ENCODE measurements at regions not wholly inside any gene's neighbourhood (a gene's known extent, or its start where the extent isn't known, plus 50 kb on each side); places are given as distances from the start of the nearest gene placed in this dataset.
"Not testable (repeated sequence)": the region's sequence is repeated elsewhere in the genome, so short reads cannot be mapped to it uniquely, and the experiment has no call there.

DNA sequence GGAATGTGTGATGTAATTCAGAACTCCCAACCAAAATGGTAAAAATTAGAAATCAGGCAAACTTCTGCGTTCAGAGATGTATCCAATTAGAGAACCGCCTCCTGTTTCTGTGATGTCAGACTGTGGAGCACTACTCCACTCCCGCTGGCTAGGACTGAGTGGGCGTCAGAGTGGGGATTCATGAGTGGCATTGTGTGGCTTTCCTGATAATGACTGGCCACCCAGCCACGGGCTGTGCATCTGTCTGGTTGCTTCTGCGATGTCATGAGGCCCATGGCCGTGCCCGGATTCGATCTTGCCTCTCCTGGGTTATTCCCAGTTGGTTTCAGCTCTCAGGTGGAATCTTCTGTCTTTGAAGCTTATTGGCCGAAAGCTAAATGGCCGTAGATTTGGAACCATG is 87.1 kb upstream of the KCNA1 start:
- DNase-seq = no peak

DNA sequence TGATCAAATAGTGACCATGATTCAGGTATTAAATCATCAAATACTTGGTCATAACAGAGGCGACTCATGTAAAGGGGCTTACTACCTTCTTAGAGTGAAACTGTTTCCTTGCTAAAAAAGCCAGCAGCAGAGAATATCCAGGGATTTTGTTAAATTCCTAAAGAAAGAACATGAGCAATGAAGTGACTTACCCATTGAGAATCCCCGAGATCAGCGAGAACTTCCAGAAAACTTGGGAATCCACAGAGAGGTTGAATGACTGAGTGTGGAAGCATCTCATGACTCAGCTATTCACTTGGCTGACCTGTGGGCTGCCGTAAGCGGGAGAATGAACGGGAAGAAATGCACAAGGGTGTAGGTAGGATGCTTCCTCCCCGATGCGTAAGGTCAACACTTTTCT is 85.3 kb upstream of the KCNA1 start:
- no peak for DNase-seq

DNA sequence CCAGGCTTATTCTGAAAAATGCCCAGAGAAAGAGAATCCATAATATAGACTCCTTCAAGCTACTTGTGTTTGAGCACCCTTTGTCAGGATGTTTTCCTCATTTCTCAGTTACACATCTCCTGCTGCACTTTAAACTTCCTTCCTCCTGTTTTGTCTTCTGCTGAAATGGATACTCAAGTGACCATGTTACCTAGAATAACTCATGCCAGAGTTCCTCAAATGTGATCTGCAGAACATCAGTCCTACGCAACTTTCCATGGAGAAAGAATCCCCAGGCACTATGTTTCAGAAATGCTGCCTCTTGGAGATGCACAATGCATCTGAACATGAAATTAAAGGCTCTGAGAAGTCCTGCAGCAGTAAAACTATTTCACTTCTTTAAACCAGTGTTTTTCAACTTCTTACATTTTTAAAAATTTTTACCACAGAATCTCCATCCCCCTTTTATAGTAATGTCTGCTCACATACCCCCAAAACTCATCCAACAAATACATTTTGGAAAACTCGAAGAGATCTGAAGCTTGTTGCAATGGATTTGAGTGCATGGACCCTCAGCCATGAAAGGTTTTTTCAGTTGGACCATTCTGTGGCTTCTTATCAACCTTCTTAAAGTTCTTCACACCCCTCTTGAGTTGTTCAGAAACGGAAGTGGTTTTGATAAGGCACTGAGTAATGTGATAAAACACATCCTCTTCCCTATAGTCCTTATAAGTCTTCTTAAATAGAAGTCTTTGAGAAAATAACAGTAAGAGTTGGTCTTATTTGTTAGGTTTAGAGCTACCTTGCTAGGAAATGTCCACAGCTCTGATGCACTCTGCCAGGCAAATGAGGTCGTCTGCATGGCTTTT is 84.5 kb upstream of the KCNA1 start:
- DNase-seq = no peak

DNA sequence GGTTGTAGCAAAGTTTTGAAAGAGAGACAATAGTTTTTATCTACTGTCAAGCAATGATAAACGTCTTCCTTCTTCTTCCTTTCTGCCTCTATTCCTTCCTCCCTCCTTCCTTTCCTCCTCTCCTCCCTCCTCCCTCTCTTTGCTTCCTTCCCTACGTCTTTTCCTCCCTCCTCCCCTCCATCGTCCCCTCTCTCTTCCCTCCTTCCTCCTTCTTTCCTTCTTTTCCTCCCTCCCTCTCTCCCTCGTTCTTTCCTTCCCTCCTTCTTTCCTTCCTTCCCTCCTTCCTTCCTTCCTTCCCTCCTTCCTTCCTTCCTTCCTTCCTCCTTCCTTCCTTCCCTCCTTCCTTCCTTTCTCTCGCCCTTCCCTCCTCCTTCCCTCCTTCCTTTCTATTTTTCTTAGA is 82.8 kb upstream of the KCNA1 start:
- DNase-seq = no peak

DNA sequence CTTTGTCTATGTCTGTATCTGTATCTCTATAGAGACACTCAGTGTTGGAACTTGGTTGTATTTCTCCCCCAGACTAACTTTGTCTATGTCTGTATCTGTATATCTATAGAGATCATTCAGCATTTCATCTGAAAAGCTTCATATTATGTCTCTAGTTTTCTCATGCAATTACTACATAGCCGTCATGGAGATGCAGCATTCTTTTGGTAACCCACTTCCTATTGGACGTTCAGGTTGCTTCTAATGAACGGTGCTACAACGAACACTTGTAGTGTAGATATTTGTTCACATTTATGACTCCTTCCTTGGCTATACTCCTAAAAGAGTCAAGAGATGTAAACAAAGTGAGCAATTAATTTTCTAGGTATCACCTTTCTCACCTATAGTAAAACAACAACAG is 81.5 kb upstream of the KCNA1 start:
- no peak for DNase-seq

DNA sequence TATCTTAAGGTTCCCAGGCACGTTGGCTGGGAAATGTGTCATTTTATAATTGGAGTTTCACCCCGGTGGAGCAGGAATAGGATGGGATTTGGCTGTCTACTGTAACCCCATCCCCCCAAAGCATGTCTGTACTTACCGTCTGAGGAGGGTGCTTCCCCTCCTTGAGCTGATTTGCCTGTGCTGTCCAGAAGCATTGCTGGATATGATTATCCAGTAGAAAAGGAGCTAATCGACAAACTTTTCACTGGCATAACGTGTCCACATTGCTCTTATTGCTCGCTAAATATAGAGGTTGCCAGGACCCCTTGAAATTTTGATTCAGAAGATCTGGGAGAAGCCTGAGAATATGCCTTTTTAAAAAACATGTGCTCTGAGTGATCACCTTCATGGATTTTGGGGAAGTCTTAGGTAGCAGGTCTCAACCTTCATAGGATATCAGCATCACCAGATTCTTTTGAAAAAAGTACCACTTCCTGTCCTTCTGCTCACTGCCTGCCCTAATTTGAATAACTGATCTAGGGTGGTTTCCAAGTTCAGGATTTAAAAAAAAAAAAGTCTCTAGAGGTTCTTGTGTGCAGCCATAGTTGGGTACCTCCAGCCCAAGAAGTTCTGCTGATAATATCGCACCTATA is 80.4 kb upstream of the KCNA1 start:
- no peak for DNase-seq

DNA sequence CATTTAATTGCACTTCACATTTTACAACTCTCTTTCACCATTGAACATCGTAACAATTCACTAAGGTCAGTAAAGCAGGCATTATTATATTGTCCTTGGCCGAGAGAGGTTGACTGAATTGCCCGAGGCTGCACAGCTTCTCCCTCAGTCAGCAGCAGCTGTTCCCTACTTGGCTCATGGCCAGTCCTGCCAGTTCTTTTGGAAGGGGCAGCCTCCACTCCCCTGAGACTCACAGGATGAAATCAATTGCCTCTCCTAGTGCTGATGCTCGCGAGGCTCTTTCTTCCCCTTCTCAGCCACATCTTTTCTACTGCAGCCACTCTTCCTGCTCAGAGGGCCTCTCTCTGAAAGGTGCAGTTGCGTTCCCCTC is 79.9 kb upstream of the KCNA1 start:
- no peak for DNase-seq

DNA sequence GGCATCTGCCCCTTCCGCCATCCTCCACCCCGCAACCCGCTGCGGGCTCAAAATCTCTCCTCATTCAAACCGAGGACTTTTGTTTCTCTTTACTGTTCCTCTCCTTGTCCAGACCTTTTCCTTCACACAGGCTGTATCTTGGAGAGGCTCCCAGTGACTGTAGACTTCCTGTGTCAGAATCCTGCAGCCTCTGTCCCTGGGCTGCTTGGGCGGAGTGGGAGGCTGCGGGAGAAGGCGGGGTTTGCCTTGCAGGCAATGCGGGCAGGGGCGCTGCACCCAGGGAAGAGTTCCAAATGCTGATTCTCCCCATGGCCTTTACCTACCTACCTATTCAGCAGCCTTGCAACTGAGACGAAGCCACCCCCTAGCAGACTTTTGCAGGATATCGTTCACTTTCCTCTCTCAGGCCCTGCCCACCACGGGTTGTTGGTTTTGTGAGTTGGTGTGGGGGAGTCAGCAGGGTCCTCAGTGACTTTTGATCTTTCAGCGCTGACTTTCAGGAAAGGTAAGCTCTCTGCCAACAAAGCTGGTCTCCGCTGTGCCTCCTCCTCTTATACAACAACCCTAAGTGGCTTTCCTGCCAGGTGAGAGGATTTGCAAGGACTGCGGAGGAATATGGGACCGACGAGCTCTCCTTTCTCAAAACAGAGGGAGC is 79.0 kb upstream of the KCNA1 start:
- DNase-seq = no peak

DNA sequence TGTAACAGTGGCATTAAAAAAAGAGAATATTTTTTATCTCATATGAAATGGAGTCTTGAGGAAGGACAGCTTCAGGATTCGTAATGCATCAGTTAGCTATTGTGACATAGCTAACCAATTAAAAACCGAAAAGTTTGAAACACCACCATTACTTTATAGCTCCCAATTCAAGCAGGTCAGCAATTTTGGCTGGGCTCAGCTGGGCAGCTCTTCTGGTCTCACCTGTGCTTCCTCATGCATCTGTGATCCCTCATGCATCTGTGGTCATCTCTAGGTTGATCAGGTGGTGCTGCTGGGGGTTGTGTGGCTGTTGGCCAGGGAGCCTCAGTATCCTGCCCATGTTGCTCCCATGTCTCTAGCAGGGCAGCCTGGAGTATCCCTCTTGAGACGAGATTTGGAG is 76.7 kb upstream of the KCNA1 start:
- no peak for DNase-seq

DNA sequence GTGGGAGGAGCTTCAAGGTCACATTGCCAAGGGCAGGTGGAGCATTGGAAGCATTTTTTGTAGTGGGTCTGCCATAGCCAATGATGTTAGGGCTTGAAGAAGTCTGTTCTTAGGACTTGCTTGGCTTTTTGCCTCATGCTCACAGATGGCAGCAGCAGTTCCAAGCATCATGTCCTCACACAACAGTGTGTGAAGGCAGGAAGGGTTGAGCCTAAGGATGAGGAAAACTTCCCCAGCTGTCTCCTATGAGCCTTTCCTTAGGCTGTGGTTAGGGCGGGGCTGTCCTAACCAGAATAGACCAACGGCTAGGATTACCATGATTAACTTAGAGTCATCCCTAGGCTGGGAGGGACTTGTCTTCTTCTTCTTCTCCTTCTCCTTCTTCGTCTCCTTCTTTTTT is 76.2 kb upstream of the KCNA1 start:
- DNase-seq = no peak

DNA sequence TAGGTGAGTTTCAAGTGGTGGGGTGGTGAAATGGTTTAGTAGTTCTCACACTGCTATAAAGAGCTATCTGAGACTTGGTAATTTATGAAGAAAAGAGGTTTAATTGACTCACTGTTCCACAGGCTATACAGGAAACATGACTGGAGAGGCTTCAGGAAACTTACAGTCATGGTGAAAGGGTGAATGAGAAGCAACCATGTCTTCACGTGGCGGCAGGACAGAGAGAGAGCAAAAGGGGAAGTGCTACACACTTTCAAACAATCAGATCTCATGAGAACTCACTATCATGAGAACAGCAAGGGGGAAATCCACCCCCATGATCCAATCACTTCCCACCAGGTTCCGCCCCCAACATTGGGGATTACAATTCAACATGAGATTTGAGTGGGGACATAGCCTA is 67.3 kb upstream of the KCNA1 start:
- not testable (repeated sequence) for DNase-seq

DNA sequence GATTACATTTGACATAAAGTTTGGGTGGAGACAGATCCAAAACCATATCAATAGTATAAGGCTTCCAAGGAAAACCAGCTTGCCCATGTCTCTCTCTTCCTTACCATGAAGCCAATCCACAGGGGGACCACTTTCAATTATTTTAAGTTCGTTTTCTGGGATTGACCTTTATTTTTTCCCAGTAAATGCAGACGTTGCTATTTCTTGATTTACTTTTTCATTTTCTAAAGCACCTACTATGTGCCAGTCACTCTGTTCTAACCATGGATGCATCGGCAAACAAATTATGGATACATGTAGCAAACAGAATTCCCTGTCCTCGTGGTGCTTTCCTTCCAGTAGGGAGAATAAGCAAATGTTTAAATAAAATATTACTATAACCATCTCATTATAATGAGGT is 65.8 kb upstream of the KCNA1 start:
- no peak for DNase-seq

DNA sequence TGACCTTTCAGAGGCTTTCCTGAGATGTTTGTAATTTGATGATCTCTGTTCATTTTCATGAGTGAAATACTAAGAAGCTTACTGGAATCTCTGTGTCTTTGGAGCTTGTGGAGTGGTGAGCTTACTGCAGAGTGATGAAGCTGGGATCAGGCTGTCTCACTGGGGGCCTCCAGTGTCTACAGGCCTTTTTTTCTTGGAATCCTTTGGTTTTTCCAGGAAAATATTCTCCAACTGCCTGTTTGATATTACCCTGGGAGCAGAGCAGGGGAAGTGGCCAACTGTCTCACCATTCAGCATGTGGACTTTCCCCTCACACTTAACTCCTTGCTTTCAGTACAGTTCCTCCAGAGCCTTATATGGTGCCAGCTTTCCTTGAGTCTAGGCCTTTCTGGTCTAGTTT is 62.0 kb upstream of the KCNA1 start:
- no peak for DNase-seq

DNA sequence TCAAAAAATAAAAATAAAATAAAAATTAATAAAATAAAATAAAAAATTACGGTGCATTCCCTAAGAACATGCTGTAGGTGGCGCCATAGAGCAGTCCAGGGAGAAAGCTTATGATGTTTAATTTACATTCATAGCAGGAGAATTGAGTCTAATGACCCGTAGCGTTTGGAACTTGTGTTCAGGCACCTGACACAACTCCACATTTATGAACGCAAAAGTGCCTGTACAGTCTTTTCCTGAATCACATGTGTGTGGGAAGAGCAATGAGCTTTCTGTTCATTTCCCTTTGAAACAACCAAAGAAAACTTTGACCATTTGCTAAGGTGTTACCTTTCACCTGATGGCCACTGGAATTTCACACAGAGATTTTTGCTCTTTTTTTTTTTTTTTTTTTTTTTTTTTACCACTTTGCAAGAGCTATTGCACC is 60.6 kb upstream of the KCNA1 start:
- DNase-seq = no peak

DNA sequence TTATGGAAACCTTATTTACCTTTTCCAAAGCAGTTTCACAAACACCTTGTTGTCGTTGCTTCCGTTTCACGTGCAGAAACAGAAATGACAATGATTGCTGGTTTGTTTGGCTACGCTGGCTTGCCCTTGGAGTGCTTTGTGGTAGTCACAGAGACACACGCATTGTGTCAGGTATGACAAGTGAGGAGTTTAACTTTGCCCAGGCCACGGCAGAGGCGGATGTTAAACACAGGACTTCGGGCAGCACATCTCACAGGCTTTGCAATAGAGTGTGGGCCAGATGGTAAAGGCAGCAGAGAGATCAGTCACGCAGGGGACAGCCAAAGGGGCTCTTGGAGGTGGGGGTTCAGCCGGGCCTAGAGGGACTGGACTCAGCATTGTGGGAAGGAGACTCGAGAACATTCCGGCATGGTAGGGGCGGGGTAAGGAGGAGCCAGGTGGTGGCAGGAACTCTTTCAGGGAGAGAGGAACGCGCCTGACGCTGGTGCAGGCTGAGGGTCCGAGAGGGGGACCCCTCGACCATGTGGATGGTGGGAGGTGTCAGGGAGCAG is 59.8 kb upstream of the KCNA1 start:
- DNase-seq = no peak

DNA sequence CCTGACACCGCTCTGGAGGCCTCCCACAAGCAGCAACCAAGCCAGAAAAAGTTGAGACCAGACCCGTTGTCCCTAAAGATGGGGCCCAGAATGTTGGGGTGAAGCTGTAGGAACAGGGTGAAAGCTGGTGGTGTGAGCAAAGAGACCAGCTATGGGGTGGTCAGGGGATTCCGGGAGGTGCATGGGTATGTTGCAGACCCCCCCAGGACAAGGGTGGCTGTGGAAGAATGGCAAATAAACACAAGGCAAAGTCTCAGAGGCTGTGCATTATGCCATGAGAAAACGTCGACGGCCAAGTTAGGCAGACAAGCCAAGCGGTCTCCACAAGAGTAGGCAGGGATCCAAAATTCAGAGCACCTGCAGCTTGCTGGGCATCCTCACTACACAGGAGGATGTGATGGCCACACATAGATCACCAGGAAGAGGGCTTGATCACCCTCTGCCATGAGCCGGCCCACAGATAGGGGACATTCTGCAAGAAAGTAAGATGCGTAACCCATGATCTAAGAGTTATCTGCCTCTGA is 58.8 kb upstream of the KCNA1 start:
- no peak for DNase-seq

DNA sequence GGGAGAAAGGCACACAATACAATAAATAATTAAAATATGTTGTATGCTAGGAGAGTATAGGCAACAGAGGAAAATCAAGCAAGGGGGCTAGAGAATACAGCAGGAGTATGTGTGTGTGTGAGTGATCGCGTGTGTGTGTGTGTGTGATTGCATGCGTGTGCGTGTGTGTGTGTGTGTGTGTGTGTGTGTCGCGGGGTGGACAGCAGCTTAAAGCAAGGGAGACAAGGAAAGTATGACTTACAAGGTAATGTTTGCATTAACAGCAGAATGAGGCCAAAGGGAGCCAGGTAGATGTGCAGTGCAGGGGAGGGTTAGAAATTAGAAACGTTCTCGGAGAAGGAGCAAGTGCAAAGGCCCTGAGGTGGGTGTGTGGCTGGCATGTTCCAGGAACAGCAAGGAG is 57.4 kb upstream of the KCNA1 start:
- no peak for DNase-seq

DNA sequence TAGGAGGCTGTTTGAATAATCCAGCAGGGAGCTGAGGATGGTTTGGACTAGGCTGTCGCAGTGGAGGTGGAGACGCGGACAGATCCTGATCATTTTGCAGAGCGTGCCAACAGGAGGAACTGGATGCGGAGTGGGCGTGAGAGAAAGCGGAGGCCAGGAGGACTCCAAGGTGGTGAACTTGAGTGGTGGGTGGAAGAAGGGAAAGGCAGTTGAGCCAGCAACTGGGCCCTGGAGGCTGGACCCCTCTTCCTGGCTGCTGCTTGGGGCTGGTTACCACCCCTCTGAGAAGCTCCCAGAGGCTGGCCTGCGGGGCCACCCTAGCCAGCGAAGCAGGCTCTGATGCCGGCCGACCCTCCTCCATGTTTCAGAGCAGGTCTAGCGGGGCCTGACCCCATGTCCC is 56.8 kb upstream of the KCNA1 start:
- DNase-seq = no peak

DNA sequence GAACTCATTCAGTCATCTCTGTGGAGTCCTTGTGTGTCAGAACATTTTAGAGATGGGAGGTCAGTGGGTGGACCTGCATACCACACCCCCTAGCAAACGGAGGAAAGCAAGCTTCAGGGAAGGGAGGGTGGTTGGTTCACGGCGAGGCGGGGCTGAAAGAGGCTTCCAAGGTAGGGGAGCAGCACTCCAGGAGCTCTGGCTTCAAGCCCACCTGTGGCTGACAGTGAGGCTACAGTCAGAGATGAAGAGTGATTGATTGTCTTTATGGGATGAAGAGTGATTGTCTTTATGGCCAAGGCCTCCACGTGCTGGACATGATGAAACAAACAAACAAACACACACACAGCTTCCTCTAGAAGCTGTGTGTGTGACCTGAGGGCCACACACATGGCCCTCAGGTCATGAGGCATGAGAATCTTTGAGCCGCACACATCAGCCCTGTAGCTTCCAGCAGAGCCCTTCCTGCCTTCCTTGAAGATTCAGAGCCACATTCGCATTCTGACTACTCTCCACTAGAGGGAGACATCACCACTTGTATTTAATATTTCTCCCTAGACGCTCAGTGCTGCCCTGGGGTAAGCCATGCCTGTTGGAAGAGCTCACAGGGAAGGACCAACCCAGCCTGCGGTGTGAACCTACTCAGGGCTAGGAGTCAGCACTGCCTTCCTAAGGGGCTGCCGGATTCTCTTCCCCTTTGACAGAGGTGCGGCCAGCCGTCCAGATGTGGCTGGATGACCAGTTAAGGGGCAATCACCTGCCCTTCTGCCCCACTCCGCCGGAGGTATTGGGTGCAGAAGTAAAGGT is 54.4 kb upstream of the KCNA1 start:
- DNase-seq = peak; percentile 15

DNA sequence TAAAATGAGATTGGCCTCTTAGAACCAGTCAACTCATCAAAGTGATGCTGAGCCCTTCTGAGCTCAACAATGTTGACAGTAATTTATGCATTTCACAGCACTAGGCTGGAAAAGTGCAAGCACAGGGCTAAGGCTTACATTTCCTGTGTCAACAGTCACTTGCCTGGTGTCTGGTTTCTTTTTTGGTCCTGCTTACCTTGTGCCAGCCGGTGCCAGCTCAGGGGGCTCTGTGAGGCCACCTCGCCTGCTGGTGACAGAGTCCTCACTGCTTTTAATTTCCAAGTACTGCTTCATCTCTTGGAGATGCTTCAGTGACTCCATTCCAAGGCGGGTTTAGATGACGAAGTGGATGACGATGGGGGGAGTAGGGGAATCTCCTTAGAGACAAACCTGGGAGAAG is 53.1 kb upstream of the KCNA1 start:
- no peak for DNase-seq

DNA sequence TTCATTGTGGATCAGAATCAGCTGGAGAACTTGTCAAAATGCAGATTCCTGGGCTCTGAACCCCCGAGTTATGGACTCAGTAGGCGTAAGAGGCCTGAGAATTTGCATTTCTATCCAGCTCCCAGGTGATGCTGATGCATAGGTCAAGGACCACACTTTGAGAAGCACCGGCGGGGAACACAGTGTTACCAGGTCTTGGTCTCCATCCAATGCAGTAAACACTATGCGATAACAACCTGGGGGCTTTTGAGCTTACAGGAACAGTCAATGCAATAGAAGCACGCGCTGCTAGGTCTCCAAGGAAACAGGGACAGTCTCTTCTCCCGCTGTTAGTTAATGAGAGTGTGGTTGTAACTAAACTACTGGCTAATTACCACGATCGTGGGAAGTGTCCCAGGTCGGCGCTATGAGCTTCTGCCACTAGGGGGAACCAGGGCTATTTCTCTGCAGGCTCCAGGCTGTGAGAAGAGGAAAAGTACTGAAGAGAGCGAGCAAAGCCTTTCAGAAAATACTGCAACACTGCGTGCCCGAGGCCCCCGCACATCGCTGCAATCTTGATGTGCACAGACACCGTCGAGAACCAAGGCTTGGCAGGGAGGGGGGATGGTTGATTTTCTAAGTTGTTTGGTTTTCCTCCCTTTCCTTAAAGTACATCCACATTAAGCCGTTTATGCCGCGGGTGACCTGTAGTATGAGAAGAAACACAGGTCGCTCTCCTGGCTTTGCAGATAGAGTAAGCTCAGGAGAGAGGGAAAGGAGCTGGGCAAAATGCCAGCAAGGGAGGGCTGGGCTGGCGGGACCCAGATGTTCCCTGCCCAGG is 52.0 kb upstream of the KCNA1 start:
- peak; percentile 75 for DNase-seq

DNA sequence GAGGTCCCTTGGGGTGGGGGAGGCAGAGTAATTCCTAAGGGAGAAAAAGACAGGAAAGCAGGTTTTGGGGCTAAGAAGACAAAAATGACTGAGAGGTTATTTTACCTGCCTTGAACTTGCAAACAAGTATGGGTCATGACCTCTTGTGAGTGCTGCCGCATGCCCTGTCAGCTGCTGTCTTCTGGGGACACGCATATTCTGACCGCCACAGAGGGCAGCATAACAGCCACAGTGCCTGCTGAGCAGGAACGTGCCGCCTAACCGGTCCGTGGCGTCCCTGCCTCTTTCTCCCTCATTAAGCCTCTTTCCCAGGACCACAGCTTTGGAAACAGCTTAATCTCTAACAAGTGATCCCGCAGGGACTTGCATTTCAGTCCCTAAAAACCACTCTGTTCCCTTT is 51.3 kb upstream of the KCNA1 start:
- DNase-seq = no peak
